T-helper 17 cell (primary cell): ENCODE measurements at regions not wholly inside any gene's neighbourhood (a gene's known extent, or its start where the extent isn't known, plus 50 kb on each side); places are given as distances from the start of the nearest gene placed in this dataset.
A peak's percentile ranks its signal among the peaks of the same experiment; 100 is the strongest.

Source experiments
- ATAC-seq: fragments of 150-1000 bp; cut with Tn5 transposase; 2 replicates; pipeline ENCODE4 v1.10.0; 2021; ENCODE audit warnings: mild to moderate bottlenecking, moderate library complexity
- DNase-seq, 3 donors: peaks; one replicate each; pipeline versions ENCODE4 v3.0.0 to v3.0.0-alpha.2; 2020 to 2021
- H3K9me3 ChIP-seq: one replicate; pipeline ENCODE4 v1.7.0; 2013; ENCODE audit warnings: low read length, mild to moderate bottlenecking; ENCODE audit not compliant: control insufficient read depth, poor library complexity, severe bottlenecking
- H3K27ac Mint-ChIP-seq: one replicate; pipeline ENCODE4 v1.8.0; 2022; ENCODE audit warnings: mild to moderate bottlenecking, moderate library complexity, mixed read lengths
- H3K27me3 Mint-ChIP-seq: one replicate; pipeline ENCODE4 v1.8.0; 2022; ENCODE audit warnings: mixed read lengths
- H3K36me3 Mint-ChIP-seq: one replicate; pipeline ENCODE4 v1.8.0; 2022; ENCODE audit warnings: low read depth, mixed read lengths
- H3K4me1 Mint-ChIP-seq: one replicate; pipeline ENCODE4 v1.8.0; 2022; ENCODE audit warnings: mild to moderate bottlenecking, mixed read lengths
- H3K4me3 Mint-ChIP-seq: one replicate; pipeline ENCODE4 v1.8.0; 2022; ENCODE audit warnings: mild to moderate bottlenecking, moderate library complexity, mixed read lengths

DNA sequence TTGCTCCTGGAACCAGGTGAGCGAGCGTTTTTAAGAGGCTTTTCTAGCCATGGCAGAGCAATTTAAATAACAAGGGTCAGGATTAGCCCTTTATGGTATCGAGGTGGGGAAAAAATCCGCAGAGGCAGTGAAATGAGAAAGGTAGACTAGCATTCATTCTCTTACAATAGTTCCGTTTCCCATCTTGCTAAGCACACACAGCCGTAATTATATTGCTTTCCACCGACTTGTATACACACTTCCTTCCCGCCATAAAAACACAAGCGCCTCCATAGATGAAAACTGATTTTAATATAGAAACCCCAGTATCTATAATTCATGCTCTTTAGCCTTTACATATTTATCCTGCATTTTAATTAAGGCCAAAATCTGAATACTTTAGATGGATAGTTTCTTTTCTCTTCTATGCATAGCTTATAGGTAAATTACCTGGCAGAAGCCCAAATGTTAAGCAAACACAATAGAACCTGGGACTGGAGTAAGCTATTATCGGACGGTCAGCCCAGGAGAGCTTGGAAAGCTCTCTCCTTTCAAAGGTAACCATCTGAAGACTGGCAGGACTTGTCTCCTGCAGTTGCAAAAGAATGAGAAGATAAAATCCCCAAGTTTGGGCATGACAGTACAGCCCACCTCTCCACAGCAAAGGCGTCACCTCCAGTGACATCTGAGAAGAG, 90.9 kb upstream of the MC3R start:
- DNase-seq (no peak), ATAC-seq (no peak)
- Mint-ChIP-seq H3K36me3 (no peaks in the 10 kb centered on the region), H3K4me1 (no peaks in the 10 kb centered on the region), H3K27me3 (no peaks in the 10 kb centered on the region), H3K4me3 (no peak overlapping the region), H3K27ac (no peak overlapping the region)
- no peaks in the 10 kb centered on the region for H3K9me3 ChIP-seq

DNA sequence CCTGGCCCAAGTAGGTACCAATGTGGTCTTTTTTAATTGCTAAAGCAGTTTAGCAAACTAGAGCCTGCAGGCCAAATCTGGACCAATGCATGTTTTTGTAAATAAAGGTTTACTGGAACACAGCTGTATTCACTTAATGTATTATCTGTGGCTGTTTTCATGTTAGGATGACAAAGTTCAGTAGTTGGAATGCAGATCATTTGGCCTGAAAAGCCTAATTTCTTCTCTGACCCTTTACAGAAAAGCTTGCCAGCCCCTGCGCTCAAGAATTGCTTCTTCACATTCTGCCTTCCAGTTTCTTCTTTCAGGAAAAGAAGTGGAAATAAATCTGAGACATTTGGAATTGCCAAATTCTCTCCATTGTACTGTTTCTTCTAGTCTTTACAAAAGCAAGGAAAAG, 90.0 kb upstream of the MC3R start:
- Mint-ChIP-seq H3K27me3 (no peaks in the 10 kb centered on the region), H3K36me3 (no peaks in the 10 kb centered on the region), H3K4me3 (no peak overlapping the region), H3K4me1 (no peaks in the 10 kb centered on the region), H3K27ac (no peak overlapping the region)
- DNase-seq (no peak), ATAC-seq (no peak)
- H3K9me3 ChIP-seq: no peaks in the 10 kb centered on the region

GRCh38 chr20:56160956-56161355, 87.6 kb upstream of the MC3R start:
- no peaks in the 10 kb centered on the region for H3K9me3 ChIP-seq
- Mint-ChIP-seq H3K36me3 (no peaks in the 10 kb centered on the region), H3K4me3 (peak overlapping the region; percentile 2), H3K4me1 (no peaks in the 10 kb centered on the region), H3K27ac (no peak overlapping the region), H3K27me3 (no peaks in the 10 kb centered on the region)
- ATAC-seq: no peak
- no peak for DNase-seq

GRCh38 chr20:56163806-56164205, 84.7 kb upstream of the MC3R start:
- Mint-ChIP-seq H3K4me3 (no peak overlapping the region), H3K27me3 (no peaks in the 10 kb centered on the region), H3K27ac (no peak overlapping the region), H3K4me1 (no peaks in the 10 kb centered on the region), H3K36me3 (no peaks in the 10 kb centered on the region)
- DNase-seq (no peak), ATAC-seq (no peak)
- H3K9me3 ChIP-seq: no peaks in the 10 kb centered on the region

GRCh38 chr20:56166781-56167465, 81.6 kb upstream of the MC3R start:
- ATAC-seq (no peak), DNase-seq (no peak)
- Mint-ChIP-seq H3K4me1 (no peaks in the 10 kb centered on the region), H3K4me3 (no peak overlapping the region), H3K27me3 (no peaks in the 10 kb centered on the region), H3K27ac (no peak overlapping the region), H3K36me3 (no peaks in the 10 kb centered on the region)
- no peaks in the 10 kb centered on the region for H3K9me3 ChIP-seq

GRCh38 chr20:56171087-56172012, 77.2 kb upstream of the MC3R start:
- H3K36me3 Mint-ChIP-seq: no peaks in the 10 kb centered on the region
- H3K27me3 Mint-ChIP-seq: no peaks in the 10 kb centered on the region
- no peaks in the 10 kb centered on the region for H3K9me3 ChIP-seq
- no peaks in the 10 kb centered on the region for H3K4me1 Mint-ChIP-seq
- H3K4me3 Mint-ChIP-seq: no peak overlapping the region
- ATAC-seq: no peak
- H3K27ac Mint-ChIP-seq: no peak overlapping the region
- no peak for DNase-seq

DNA sequence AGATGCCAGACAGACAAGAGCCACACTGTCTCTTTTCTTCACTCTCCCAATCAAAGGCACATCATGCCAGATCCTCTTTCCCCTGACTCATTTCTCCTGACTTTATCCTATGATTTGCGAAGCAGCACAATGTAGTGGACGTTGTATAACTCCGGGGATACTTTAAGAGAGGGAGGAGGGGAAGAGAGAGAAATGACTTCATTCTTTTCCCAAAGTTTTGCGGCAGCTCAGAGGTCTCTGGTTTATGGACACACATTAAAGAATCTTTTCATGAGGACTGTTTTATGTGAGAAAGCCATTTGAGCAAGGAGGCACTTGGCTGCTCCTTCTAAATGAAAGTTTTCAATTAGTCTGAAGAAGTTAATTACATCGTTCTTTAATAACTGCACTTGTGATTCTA, 75.1 kb upstream of the MC3R start:
- H3K36me3 Mint-ChIP-seq: no peaks in the 10 kb centered on the region
- ATAC-seq (no peak), DNase-seq (no peak)
- no peak overlapping the region for H3K4me3 Mint-ChIP-seq
- H3K4me1 Mint-ChIP-seq: no peaks in the 10 kb centered on the region
- no peaks in the 10 kb centered on the region for H3K27me3 Mint-ChIP-seq
- no peaks in the 10 kb centered on the region for H3K9me3 ChIP-seq
- no peak overlapping the region for H3K27ac Mint-ChIP-seq

- no peaks in the 10 kb centered on the region for H3K4me1 Mint-ChIP-seq
- H3K9me3 ChIP-seq: no peaks in the 10 kb centered on the region
- no peaks in the 10 kb centered on the region for H3K27me3 Mint-ChIP-seq
- H3K4me3 Mint-ChIP-seq: no peak overlapping the region
- no peak overlapping the region for H3K27ac Mint-ChIP-seq
- ATAC-seq: no peak
- no peak for DNase-seq
- H3K36me3 Mint-ChIP-seq: no peaks in the 10 kb centered on the region
Observed at GRCh38 chr20:56174416-56174815, 74.1 kb upstream of the MC3R start.

DNA sequence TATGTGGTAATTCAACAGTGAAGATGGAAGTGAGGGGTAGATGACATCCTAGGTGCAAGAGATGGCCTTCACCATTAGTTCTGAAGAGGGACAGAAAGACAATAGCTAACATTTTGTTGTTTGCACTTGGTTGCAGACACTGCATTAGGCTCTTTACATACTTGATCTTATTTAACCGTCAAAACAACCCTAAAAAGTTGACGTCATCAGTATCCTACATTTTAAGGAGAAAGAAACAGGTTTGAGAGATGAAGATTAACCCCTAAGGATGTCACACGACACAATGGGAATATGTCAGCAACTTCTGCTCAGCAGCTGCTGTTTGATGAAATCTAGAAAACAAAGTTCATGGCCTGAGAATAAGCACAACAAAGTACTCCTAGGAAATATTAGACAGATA, 72.6 kb upstream of the MC3R start:
- Mint-ChIP-seq H3K27ac (no peak overlapping the region), H3K36me3 (no peaks in the 10 kb centered on the region), H3K27me3 (peaks cover under 1% of the 10 kb centered on the region), H3K4me3 (no peak overlapping the region), H3K4me1 (no peaks in the 10 kb centered on the region)
- H3K9me3 ChIP-seq: no peaks in the 10 kb centered on the region
- no peak for DNase-seq
- no peak for ATAC-seq

DNA sequence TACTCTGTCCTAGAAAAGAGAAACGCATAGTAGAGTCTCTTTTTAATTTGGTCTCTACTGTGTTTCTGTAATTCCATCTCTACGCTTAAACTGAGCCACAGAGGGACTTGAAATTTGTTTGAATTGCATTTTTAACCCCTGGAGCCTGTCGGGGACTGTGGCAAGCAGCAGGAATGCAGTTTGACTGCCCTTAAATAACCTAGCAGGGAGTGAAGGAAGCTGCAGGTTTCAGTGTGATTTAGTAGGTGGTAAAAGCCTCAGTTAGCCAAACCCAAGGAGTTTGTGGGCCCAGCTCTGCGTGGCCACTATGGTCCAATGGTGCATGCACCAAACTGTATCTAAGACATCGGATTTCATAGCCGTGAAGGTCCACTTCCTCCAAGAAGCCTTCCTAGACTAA, 70.3 kb upstream of the MC3R start:
- no peak for DNase-seq
- Mint-ChIP-seq H3K4me1 (no peaks in the 10 kb centered on the region), H3K27me3 (peaks cover 5% of the 10 kb centered on the region), H3K27ac (no peak overlapping the region), H3K36me3 (no peaks in the 10 kb centered on the region), H3K4me3 (no peak overlapping the region)
- no peak for ATAC-seq
- H3K9me3 ChIP-seq: no peaks in the 10 kb centered on the region

DNA sequence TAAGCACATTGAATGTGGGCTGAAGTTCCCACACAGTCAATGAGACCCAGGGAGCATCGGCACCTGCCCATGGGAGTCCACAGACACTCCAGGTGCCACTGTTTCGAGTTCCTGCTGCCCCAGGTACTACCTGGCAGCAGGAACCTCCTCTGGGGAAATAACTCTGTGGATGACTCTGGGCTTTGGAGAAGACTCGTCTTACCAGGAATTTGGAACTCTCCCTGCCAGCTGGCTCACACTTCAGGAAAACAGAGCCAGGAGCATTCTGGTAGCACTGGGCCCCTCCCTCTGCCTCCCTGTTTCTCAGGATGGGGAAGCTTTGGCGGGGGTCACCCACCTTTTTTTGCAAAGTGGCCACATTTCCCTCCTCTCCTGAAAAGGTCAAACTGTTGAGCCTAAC, 69.5 kb upstream of the MC3R start:
- no peak overlapping the region for H3K27ac Mint-ChIP-seq
- peaks cover 5% of the 10 kb centered on the region for H3K27me3 Mint-ChIP-seq
- no peaks in the 10 kb centered on the region for H3K4me1 Mint-ChIP-seq
- ATAC-seq (no peak), DNase-seq (no peak)
- H3K9me3 ChIP-seq: no peaks in the 10 kb centered on the region
- H3K4me3 Mint-ChIP-seq: no peak overlapping the region
- no peaks in the 10 kb centered on the region for H3K36me3 Mint-ChIP-seq

DNA sequence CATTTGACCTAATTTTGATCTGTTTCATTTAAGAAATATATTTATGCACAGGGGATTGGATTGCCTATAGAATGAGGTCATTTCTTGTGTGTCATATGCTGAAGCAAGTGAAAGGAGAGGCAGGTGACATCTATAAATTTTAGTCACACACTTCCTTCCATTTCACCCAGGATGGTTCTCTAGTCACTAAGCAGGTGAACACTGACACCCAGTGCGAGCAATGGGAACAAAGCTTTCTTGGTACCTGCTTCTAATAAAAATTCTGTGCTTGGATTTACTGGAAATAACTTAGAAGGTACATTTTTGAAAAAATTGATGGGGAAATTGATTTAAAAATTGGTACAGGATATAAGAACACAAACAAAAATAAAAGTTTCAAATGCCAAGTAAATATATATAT, 66.9 kb upstream of the MC3R start:
- H3K9me3 ChIP-seq: no peaks in the 10 kb centered on the region
- ATAC-seq: no peak
- Mint-ChIP-seq H3K27me3 (peaks cover 5% of the 10 kb centered on the region), H3K4me1 (no peaks in the 10 kb centered on the region), H3K4me3 (no peak overlapping the region), H3K36me3 (no peaks in the 10 kb centered on the region), H3K27ac (no peak overlapping the region)
- DNase-seq: no peak

DNA sequence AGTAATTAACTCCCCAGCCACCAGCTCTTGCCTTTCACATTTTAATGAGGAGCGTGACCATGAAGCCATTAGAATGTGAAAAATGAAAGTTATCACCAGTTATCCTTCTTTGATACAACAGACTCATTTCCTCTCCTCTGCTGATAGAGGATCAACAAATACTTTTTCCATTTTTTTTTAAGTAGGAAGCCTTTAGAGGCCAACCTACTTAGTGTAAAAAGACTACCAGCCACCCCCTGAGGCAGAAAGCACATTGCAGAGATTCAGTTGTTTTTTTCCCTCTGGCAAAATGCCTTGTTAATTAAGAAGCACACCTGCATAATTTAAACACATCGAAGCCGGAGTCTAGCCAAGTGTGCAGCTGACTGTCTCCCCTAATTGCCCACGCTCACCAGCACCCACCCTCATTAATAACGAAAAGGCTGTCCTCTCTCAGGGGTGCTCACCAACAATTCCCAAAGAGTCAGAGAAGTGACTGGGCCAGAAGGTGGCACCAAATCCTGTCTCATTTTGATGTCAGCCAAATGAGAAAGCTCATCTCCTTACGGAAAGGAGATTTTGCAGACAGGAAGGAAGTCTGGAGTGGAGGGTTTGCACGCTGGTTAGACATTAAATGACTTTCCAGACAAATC, 60.9 kb upstream of the MC3R start:
- Mint-ChIP-seq H3K4me1 (no peaks in the 10 kb centered on the region), H3K36me3 (no peaks in the 10 kb centered on the region), H3K27ac (no peak overlapping the region), H3K4me3 (no peak overlapping the region), H3K27me3 (no peaks in the 10 kb centered on the region)
- DNase-seq: no peak
- no peaks in the 10 kb centered on the region for H3K9me3 ChIP-seq
- no peak for ATAC-seq
